H54 (cell line): ENCODE measurements at regions not wholly inside any gene's neighbourhood (a gene's known extent, or its start where the extent isn't known, plus 50 kb on each side); places are given as distances from the start of the nearest gene placed in this dataset.

Experiments
- DNase-seq: peaks from one replicate; pipeline ENCODE4 v3.0.0; 2011; ENCODE audit warnings: low spot score, mixed read lengths; ENCODE audit not compliant: insufficient read length
- FAIRE-seq: peaks from 3 replicates; lab custom pipeline; 2011; peaks lifted over from hg19 to GRCh38; lab: Jason Lieb, UNC
- POLR2A ChIP-seq: IDR thresholded peaks from 2 replicates; pipeline ENCODE4 v1.6.1; 2011; ENCODE audit warnings: low read depth, mild to moderate bottlenecking, low read length

DNA sequence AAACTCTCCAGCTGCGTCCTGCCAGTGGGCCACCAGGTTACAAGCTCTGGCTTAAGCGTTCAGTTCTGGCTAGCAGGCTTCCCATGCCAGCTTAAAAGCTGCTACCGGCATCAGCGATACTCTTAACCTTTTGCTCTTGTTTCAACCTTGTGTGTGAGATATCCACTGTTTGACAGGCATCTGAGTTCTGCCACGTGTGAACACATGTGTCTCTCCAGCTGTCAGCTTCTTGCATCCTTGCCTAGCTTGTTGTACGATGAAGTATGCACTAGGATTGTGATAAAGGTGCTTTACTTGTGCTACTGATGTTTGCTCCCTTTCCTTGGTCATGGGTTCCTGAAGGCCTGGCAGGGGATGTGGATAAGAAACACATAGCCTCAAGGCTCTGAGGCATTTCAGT lies 201.6 kb downstream of the PRDM2 start:
- no peak for TF ChIP-seq POLR2A
- DNase-seq = no peak
- no peak for FAIRE-seq

DNA sequence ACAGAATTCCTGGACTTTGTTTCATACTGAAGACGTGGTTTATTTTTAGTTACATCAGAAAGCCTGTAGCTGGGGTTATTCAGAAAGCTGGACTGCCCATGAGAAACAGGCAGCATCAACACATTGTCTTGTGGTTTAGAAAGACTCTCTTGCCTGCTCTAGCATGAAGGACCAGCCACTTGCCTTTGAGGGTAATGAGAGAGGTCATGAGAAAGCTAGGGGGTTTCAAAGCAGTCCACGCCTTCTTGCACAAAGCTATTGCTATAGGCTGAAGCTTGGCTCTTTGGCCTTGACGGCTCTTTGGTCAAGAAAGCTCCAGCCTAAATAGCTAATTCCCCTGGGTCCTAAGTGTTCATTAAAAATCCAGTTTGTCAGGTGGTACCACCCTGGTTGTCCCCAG lies 208.1 kb downstream of the PRDM2 start:
- no peak for TF ChIP-seq POLR2A
- no peak for FAIRE-seq
- no peak for DNase-seq

DNA sequence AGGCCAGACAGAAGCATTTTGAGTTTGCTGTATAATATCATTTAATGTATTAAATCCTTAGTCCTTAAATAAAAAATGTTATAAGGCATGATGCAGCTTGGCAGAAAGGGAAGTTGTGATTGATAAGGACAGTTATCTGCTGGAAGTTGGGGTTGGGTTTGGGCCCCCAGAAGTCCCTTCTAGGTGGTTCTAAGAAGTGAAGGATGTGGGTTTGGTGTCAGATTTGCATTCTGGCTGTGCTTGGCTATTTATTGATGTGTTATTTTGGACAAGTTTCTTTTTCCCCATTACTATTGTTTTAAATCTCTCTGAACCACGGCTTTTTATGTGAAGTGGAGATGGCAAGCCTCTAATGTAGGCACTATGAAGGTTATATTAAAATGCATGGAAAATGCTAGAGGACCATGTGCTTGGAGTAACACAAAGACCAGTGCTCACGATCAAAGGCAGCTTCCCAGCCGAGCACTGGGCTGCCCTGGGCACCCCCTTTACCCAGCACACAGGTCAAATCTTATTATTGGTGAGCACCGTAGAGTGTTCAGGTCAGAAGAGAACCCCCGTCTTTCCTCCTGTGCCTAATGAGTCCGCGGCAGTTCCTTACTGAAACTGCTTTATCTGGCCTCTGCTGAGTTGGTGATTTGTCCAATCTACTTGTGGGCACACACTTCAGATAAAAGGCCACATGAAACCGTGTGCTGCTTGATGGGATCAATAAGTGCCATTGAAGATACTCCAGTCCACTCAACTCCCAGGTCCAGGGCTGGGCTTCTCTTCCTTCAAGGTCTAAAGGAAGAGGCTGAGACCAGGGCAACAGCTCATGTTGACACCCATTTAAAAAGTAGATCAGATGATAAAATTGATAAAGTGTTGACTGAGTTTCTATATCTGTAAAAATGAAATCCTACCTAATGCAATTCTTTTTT lies 212.0 kb downstream of the PRDM2 start:
- no peak for TF ChIP-seq POLR2A
- no peak for FAIRE-seq

DNA sequence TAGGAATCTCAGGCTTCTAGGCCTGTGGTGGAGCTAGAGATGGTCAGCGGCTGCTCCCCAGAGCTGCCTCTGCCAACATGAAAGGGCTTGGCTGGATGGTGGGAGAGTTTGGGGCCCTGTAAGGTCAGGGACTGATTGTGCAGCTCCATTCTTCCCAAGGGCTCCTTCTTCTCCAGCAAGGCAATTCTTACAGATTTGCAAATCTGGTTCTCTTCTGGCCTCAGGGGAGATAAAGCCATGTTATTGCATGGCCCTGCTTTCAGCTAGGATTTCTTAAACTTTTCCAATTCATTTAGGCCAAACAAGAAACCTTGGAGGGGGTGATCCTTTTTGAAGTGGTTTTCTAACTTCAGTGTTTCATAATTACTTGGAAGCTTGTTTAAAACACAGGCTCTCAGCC lies 213.4 kb downstream of the PRDM2 start:
- no peak for DNase-seq
- no peak for TF ChIP-seq POLR2A

More for the DNA sequence above, 212.0 kb downstream of the PRDM2 start:
- no peak for DNase-seq

DNA sequence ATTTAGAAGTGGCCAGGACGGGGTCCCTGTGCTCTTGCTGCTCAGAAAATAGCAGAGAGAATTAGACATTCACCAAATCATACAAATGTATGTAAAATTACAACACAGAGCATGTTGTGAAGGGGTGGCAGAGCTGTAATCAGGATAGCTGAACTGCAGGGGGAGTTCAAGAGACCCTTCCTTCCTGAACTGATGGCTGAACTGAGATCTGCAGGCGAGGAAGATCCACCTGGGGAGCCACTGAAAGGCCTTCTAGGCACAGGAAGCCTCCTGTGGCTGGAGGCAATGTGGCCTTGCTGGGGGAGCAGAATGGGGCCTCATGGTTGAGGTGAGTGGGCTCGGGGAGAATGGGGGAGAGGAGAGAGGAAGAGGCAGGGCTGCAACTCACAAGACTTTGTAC lies 216.5 kb downstream of the PRDM2 start:
- no peak for FAIRE-seq
- no peak for TF ChIP-seq POLR2A
- no peak for DNase-seq

More for the DNA sequence above, 213.4 kb downstream of the PRDM2 start:
- FAIRE-seq = no peak

DNA sequence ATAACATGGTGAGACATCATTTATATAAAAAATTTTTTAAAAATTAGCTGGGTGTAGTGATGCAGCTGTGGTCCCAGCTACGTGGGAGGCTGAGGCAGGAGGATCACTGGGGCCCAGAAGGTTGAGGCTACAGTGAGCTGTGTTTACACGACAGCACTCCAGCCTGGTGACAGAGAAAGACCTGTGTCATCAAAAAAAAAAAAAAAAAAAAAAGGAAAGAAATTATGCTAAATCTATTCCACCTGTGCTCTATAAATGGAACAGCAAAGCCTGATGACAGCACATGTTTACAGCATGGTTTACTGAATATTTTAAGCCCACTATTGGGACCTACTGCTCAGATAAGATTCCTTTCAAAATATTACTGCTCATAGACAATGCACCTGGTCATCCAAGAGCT lies 217.6 kb downstream of the PRDM2 start:
- FAIRE-seq = no peak
- TF ChIP-seq POLR2A = no peak
- DNase-seq = no peak

DNA sequence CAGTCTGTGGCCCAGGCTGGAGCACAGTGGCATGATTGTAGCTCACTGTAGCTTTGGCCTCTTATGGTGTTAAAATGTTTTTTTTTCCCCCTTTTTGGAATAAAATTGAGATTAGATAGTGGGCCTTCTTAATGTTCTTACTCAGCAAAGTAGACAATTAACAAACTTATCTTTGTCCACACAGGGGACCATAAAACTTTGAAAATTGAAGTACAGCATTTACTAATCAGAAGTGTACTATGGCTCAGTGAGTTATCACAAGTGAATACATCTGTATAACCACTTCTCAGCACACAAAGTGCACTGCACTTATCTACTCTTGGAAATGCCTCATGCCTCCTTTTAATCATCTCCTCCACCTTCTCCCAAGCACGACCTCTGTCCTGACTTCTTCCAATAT lies 218.9 kb downstream of the PRDM2 start:
- no peak for FAIRE-seq
- no peak for DNase-seq
- no peak for TF ChIP-seq POLR2A

DNA sequence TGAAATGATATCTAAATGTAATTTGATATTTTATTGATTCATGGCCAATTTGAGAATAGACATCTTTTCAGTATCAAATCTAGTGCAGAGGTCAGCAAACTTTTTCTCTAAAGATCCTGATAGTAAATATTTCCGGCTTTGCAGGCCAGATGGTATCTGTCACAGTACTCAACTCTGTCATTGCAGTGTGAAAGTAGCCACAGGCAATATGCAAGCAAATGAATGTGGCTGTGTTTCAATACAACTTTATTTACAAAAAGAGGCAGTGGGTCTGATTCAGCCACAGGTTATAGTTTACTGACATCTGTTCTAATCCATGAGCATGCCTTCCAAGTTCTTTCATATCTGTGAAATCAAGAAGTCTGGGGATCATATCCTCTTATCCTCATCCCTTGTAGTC lies 221.2 kb downstream of the PRDM2 start:
- FAIRE-seq (no peak), DNase-seq (no peak)
- TF ChIP-seq POLR2A = no peak

DNA sequence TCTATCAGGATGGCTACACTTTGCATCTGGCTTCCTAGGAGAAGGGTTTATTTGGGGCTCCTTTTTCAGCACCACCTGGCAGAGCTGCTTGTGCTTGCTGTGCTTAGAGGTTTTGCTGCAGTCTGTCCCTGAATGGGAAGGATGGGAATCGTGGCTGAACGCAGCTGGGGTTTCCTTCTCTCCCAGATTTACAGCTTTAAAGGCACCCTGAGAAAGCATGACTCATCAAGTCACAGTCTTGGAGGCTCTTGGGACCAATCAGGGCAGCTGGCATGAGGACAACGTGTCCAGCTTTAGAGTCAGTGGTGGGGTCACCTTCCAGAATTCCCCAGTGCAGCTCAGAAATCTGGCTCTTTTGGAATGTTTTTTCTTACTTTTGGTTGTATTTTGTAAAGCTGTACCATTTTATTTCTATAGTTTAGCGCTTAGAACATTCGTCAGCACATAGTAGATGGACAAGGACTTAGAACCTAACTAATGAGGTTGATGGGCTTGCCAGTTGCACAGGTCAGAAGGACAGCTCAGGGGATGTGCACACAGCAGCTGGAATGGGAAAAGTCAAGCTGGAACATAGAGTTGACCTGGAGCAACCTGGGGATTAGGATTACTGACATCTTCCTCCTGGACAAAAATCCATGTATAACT lies 222.6 kb downstream of the PRDM2 start:
- DNase-seq = no peak
- TF ChIP-seq POLR2A = no peak
- FAIRE-seq = no peak

DNA sequence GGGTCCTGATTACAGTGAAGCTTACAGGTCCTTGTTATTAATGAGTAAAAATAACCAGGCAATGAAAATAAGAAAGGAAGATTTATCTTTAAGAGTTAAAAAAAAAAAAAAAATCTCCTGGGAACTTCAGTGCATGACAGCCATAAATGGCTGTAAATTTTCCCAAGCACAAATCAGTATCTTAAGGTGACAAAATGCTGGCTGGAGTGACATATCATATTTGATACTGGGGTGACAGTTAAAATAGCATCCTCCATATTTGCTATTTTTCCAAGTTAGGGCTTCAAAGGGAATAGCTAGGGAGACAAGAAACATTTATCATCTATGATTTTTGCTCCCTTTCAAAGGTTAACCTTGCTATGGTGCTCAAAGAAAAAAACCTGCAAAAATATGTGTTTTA lies 226.6 kb downstream of the PRDM2 start:
- TF ChIP-seq POLR2A = no peak
- DNase-seq = no peak
- no peak for FAIRE-seq

DNA sequence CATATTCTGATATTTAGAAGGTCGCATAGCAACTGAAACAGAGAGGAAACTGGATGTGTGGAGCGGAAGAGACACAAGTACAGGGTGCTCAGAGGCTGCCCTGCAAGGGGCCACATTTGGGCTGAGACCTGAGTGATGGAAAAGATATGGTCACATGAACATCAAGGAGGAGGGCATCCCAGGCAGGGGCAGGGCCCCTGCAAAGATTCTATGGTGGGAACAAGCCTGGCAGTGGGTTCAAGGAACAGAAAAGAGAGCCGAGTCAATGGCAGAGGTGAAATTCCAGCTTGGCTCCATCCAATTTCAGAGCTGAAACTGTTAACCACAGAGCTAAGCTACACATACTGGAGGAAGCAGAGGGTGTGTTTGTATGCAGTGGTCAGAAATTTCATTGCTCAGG lies 227.7 kb downstream of the PRDM2 start:
- DNase-seq (no peak), FAIRE-seq (no peak)

DNA sequence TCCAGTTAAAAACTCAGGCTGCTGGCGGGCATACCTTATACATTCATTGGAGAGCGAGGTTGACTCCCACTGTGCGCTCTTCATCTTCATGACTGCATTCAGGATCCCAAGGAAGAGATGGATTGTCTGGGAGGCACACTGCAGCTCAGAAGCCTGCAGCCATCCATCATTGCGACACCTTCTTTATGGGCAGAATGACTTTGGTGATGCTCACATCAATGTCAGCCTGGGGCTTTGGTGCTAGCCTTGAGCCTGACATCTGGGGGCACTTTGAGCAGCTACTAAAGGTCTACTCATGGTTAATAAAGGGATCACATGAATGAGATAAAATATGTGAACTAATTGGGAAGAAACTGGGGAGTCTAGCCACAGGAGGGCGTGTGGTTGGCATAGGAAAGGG lies 229.3 kb downstream of the PRDM2 start:
- FAIRE-seq (no peak), DNase-seq (no peak)
- no peak for TF ChIP-seq POLR2A

More for the DNA sequence above, 227.7 kb downstream of the PRDM2 start:
- TF ChIP-seq POLR2A = no peak

DNA sequence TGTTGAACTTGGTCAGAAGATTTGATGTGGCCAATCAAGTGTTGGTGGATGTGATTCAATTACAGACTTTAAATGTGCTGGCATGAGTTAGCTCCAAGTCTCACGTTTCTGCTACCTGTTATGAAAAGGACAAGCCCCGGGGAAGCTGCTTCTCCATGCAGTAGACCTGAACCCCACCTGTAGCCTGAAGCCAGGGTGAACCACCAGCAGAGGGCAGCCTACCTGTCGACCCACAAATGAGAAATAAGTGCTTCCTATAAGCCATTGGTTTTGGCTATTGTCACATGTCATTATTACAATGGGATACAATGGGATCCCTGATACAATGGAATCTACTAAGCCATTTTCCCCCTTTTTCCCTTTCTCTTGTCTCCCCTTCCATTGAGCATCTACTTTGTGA lies 230.2 kb downstream of the PRDM2 start:
- TF ChIP-seq POLR2A = no peak
- DNase-seq (no peak), FAIRE-seq (no peak)

DNA sequence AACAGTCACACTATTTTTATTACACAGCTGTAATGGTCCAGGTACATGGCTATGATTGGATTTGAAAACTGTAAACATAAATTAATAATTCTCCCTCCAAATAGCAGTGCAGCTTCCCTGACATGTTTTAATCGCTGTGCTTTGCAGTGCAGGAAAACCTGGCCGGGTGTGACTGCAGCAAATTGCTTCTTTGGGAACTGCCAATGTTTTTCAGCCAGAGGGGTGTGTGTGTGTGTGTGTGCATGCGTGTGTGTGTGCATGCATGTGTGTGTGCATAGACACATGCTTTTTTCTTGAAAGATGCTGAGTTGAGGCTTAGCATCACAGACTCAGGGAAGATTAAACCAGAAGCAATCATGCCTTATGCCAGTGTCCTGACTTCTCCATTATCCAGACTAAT lies 231.2 kb downstream of the PRDM2 start:
- DNase-seq = no peak
- FAIRE-seq = no peak
- no peak for TF ChIP-seq POLR2A
